ENCODE measurements at regions not wholly inside any gene's neighbourhood (a gene's known extent, or its start where the extent isn't known, plus 50 kb on each side); places are given as distances from the start of the nearest gene placed in this dataset.
"Not testable (repeated sequence)": the region's sequence is repeated elsewhere in the genome, so short reads cannot be mapped to it uniquely, and the experiment has no call there.

- H3K4me1 ChIP-seq (ENCODE audit: control insufficient read depth in 5 of 5, insufficient read depth in 5 of 5, low read length in 5 of 5); H3K4me3 ChIP-seq (ENCODE audit: low read depth in 1 of 5, low read length in 5 of 5); H3K36me3 ChIP-seq (ENCODE audit: control insufficient read depth in 5 of 5, insufficient read depth in 5 of 5, low read length in 5 of 5); H3K27ac ChIP-seq (ENCODE audit: low read depth, low read length); H3K27me3 ChIP-seq (ENCODE audit: control insufficient read depth in 5 of 5, insufficient read depth in 4 of 5, low read length in 5 of 5); H3K9me3 ChIP-seq (ENCODE audit: control insufficient read depth in 5 of 5, low read length in 5 of 5); H3K9ac ChIP-seq (ENCODE audit: low read length in 5 of 5): not testable (repeated sequence)
Measured at GRCh38 chr5:72676831-72677230, 139.6 kb upstream of the TNPO1 start.

- H3K9me3 ChIP-seq (ENCODE audit: control insufficient read depth in 5 of 5, low read length in 5 of 5), result no peaks in the 10 kb centered on the region
- no peak overlapping the region for H3K4me3 ChIP-seq (ENCODE audit: low read depth in 1 of 5, low read length in 5 of 5)
- H3K4me1 ChIP-seq (ENCODE audit: control insufficient read depth in 5 of 5, insufficient read depth in 5 of 5, low read length in 5 of 5), result no peaks in the 10 kb centered on the region
- no peaks in the 10 kb centered on the region for H3K27me3 ChIP-seq (ENCODE audit: control insufficient read depth in 5 of 5, insufficient read depth in 4 of 5, low read length in 5 of 5)
- no peak overlapping the region for H3K27ac ChIP-seq (ENCODE audit: low read depth, low read length)
- no peak overlapping the region for H3K9ac ChIP-seq (ENCODE audit: low read length in 5 of 5)
- no peaks in the 10 kb centered on the region for H3K36me3 ChIP-seq (ENCODE audit: control insufficient read depth in 5 of 5, insufficient read depth in 5 of 5, low read length in 5 of 5)
Measured at GRCh38 chr5:72673623-72674022, 142.8 kb upstream of the TNPO1 start.

DNA sequence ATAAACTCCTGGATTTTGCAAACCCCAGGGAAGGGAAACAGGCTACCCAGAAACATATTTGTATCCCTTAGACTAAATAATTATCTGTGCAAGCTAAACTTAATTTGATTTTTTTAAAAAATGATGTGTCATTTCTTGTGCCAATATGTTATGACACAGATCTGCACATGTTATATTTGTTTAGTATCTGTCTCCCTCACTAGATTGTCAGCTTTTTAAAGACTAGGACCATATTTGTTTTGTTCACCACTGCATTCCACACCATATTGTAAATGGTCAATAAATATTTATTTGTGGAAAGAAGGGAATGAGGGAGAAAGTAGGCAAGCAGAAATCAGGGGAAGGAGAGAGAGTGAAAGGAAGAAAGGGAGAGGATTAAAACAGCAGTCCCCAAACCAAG lies 143.3 kb upstream of the TNPO1 start:
- no peaks in the 10 kb centered on the region for H3K36me3 ChIP-seq (ENCODE audit: control insufficient read depth in 5 of 5, insufficient read depth in 5 of 5, low read length in 5 of 5)
- H3K4me1 ChIP-seq (ENCODE audit: control insufficient read depth in 5 of 5, insufficient read depth in 5 of 5, low read length in 5 of 5), result no peaks in the 10 kb centered on the region
- H3K4me3 ChIP-seq (ENCODE audit: low read depth in 1 of 5, low read length in 5 of 5), result no peak overlapping the region
- H3K27me3 ChIP-seq (ENCODE audit: control insufficient read depth in 5 of 5, insufficient read depth in 4 of 5, low read length in 5 of 5), result no peaks in the 10 kb centered on the region
- H3K9ac ChIP-seq (ENCODE audit: low read length in 5 of 5), result no peak overlapping the region
- H3K27ac ChIP-seq (ENCODE audit: low read depth, low read length), result no peak overlapping the region
- H3K9me3 ChIP-seq (ENCODE audit: control insufficient read depth in 5 of 5, low read length in 5 of 5), result no peaks in the 10 kb centered on the region

- no peaks in the 10 kb centered on the region for H3K36me3 ChIP-seq (ENCODE audit: control insufficient read depth in 5 of 5, insufficient read depth in 5 of 5, low read length in 5 of 5)
- no peaks in the 10 kb centered on the region for H3K4me1 ChIP-seq (ENCODE audit: control insufficient read depth in 5 of 5, insufficient read depth in 5 of 5, low read length in 5 of 5)
- peaks cover 0 to 4% (median 0%) of the 10 kb centered on the region in 5 donors for H3K27me3 ChIP-seq (ENCODE audit: control insufficient read depth in 5 of 5, insufficient read depth in 4 of 5, low read length in 5 of 5)
- no peak overlapping the region for H3K9ac ChIP-seq (ENCODE audit: low read length in 5 of 5)
- no peak overlapping the region for H3K27ac ChIP-seq (ENCODE audit: low read depth, low read length)
- no peaks in the 10 kb centered on the region for H3K9me3 ChIP-seq (ENCODE audit: control insufficient read depth in 5 of 5, low read length in 5 of 5)
- no peak overlapping the region for H3K4me3 ChIP-seq (ENCODE audit: low read depth in 1 of 5, low read length in 5 of 5)
Measured at GRCh38 chr5:72667708-72668107, 148.8 kb upstream of the TNPO1 start.

GRCh38 chr5:72662936-72663335 lies 153.5 kb upstream of the TNPO1 start:
- Histone ChIP-seq H3K36me3 (ENCODE audit: control insufficient read depth in 5 of 5, insufficient read depth in 5 of 5, low read length in 5 of 5) (no peaks in the 10 kb centered on the region), H3K27me3 (ENCODE audit: control insufficient read depth in 5 of 5, insufficient read depth in 4 of 5, low read length in 5 of 5) (peaks cover 0 to 4% (median 0%) of the 10 kb centered on the region in 5 donors), H3K9me3 (ENCODE audit: control insufficient read depth in 5 of 5, low read length in 5 of 5) (no peaks in the 10 kb centered on the region), H3K9ac (ENCODE audit: low read length in 5 of 5) (no peak overlapping the region), H3K27ac (ENCODE audit: low read depth, low read length) (no peak overlapping the region), H3K4me1 (ENCODE audit: control insufficient read depth in 5 of 5, insufficient read depth in 5 of 5, low read length in 5 of 5) (no peaks in the 10 kb centered on the region), H3K4me3 (ENCODE audit: low read depth in 1 of 5, low read length in 5 of 5) (no peak overlapping the region)

DNA sequence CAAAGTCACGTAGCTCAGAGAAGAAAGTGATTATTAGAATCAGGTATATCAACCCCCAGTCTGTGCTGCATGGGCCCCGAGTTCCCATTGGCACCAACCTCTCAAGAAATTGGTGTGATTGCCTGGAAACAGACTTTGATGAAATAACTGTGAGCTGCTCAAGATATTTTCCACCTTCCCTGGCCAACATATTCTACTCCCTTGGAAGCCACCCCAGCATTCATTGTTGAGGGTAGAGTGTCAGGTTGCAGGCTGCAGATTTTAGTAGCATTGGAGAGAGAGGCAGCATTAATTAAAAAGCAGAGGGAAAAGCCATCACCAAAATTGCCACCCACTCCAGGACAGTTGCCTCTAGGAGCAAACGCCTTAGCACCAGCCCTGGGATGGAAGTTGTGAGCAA lies 154.2 kb upstream of the TNPO1 start:
- no peaks in the 10 kb centered on the region for H3K9me3 ChIP-seq (ENCODE audit: control insufficient read depth in 5 of 5, low read length in 5 of 5)
- no peak overlapping the region for H3K9ac ChIP-seq (ENCODE audit: low read length in 5 of 5)
- no peak overlapping the region for H3K4me3 ChIP-seq (ENCODE audit: low read depth in 1 of 5, low read length in 5 of 5)
- H3K27ac ChIP-seq (ENCODE audit: low read depth, low read length), result no peak overlapping the region
- H3K27me3 ChIP-seq (ENCODE audit: control insufficient read depth in 5 of 5, insufficient read depth in 4 of 5, low read length in 5 of 5), result peaks cover 0 to 4% (median 0%) of the 10 kb centered on the region in 5 donors
- H3K4me1 ChIP-seq (ENCODE audit: control insufficient read depth in 5 of 5, insufficient read depth in 5 of 5, low read length in 5 of 5), result no peaks in the 10 kb centered on the region
- no peaks in the 10 kb centered on the region for H3K36me3 ChIP-seq (ENCODE audit: control insufficient read depth in 5 of 5, insufficient read depth in 5 of 5, low read length in 5 of 5)

DNA sequence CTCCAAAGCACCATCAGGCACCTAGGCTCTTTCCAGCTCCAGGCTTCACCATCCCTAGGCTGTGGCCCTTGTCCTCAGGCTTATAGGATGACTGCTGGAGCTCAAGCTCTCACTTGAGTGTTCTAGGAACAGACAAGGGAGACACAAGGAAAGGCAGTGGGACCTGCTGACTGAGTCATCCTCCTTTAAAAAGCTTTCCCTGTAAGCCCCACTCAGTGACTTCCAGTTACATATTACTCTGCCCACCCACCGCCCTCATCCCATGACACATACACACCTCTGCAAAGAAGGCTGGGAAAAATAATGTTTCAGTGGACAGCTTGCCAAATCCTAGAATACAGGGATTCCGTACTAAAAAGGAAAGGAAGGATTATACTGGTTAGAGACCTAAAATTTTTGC lies 154.2 kb upstream of the ZNF366 start:
- H3K9me3 ChIP-seq (ENCODE audit: control insufficient read depth in 5 of 5, low read length in 5 of 5), result no peaks in the 10 kb centered on the region
- H3K27me3 ChIP-seq (ENCODE audit: control insufficient read depth in 5 of 5, insufficient read depth in 4 of 5, low read length in 5 of 5), result peaks cover 0 to 4% (median 0%) of the 10 kb centered on the region in 5 donors
- no peak overlapping the region for H3K27ac ChIP-seq (ENCODE audit: low read depth, low read length)
- no peaks in the 10 kb centered on the region for H3K36me3 ChIP-seq (ENCODE audit: control insufficient read depth in 5 of 5, insufficient read depth in 5 of 5, low read length in 5 of 5)
- H3K4me3 ChIP-seq (ENCODE audit: low read depth in 1 of 5, low read length in 5 of 5), result no peak overlapping the region
- no peaks in the 10 kb centered on the region for H3K4me1 ChIP-seq (ENCODE audit: control insufficient read depth in 5 of 5, insufficient read depth in 5 of 5, low read length in 5 of 5)
- H3K9ac ChIP-seq (ENCODE audit: low read length in 5 of 5), result no peak overlapping the region

DNA sequence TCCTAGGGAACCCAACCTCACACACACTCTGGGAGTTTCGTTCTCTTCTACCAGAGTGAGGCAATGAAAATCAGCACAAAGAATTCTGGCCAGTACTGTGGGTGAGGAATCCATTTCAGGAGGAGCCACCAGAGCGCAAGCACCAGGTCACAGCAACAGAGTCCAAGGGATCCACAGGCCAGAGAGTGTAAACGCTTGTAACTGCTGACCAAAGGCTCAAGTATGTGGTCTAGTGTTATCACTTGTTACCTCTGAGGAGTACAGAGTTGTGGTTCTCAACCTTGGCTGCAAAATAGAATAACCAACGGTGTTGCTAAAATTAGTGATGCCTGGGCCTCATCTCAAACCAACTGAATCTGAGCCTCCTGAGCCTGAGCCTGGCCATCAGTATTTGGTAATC lies 152.5 kb upstream of the ZNF366 start:
- Histone ChIP-seq H3K27ac (ENCODE audit: low read depth, low read length) (no peak overlapping the region), H3K4me3 (ENCODE audit: low read depth in 1 of 5, low read length in 5 of 5) (no peak overlapping the region), H3K4me1 (ENCODE audit: control insufficient read depth in 5 of 5, insufficient read depth in 5 of 5, low read length in 5 of 5) (no peaks in the 10 kb centered on the region), H3K36me3 (ENCODE audit: control insufficient read depth in 5 of 5, insufficient read depth in 5 of 5, low read length in 5 of 5) (no peaks in the 10 kb centered on the region), H3K27me3 (ENCODE audit: control insufficient read depth in 5 of 5, insufficient read depth in 4 of 5, low read length in 5 of 5) (peaks cover 0 to 4% (median 0%) of the 10 kb centered on the region in 5 donors), H3K9ac (ENCODE audit: low read length in 5 of 5) (no peak overlapping the region), H3K9me3 (ENCODE audit: control insufficient read depth in 5 of 5, low read length in 5 of 5) (no peaks in the 10 kb centered on the region)

GRCh38 chr5:72658761-72659540 lies 151.7 kb upstream of the ZNF366 start:
- H3K9me3 ChIP-seq (ENCODE audit: control insufficient read depth in 5 of 5, low read length in 5 of 5), result no peaks in the 10 kb centered on the region
- peaks cover 0 to 4% (median 0%) of the 10 kb centered on the region in 5 donors for H3K27me3 ChIP-seq (ENCODE audit: control insufficient read depth in 5 of 5, insufficient read depth in 4 of 5, low read length in 5 of 5)
- no peaks in the 10 kb centered on the region for H3K36me3 ChIP-seq (ENCODE audit: control insufficient read depth in 5 of 5, insufficient read depth in 5 of 5, low read length in 5 of 5)
- H3K9ac ChIP-seq (ENCODE audit: low read length in 5 of 5), result no peak overlapping the region
- H3K27ac ChIP-seq (ENCODE audit: low read depth, low read length), result no peak overlapping the region
- no peaks in the 10 kb centered on the region for H3K4me1 ChIP-seq (ENCODE audit: control insufficient read depth in 5 of 5, insufficient read depth in 5 of 5, low read length in 5 of 5)
- H3K4me3 ChIP-seq (ENCODE audit: low read depth in 1 of 5, low read length in 5 of 5), result no peak overlapping the region

- no peak overlapping the region for H3K27ac ChIP-seq (ENCODE audit: low read depth, low read length)
- no peaks in the 10 kb centered on the region for H3K9me3 ChIP-seq (ENCODE audit: control insufficient read depth in 5 of 5, low read length in 5 of 5)
- no peak overlapping the region for H3K9ac ChIP-seq (ENCODE audit: low read length in 5 of 5)
- peaks cover 0 to 1% (median 0%) of the 10 kb centered on the region in 5 donors for H3K27me3 ChIP-seq (ENCODE audit: control insufficient read depth in 5 of 5, insufficient read depth in 4 of 5, low read length in 5 of 5)
- no peak overlapping the region for H3K4me3 ChIP-seq (ENCODE audit: low read depth in 1 of 5, low read length in 5 of 5)
- no peaks in the 10 kb centered on the region for H3K4me1 ChIP-seq (ENCODE audit: control insufficient read depth in 5 of 5, insufficient read depth in 5 of 5, low read length in 5 of 5)
- no peaks in the 10 kb centered on the region for H3K36me3 ChIP-seq (ENCODE audit: control insufficient read depth in 5 of 5, insufficient read depth in 5 of 5, low read length in 5 of 5)
Measured at GRCh38 chr5:72658161-72658560, 151.0 kb upstream of the ZNF366 start.

All from subcutaneous abdominal adipose tissue (tissue), 5 donors.